A549 (cell line): ENCODE measurements at regions not wholly inside any gene's neighbourhood (a gene's known extent, or its start where the extent isn't known, plus 50 kb on each side); places are given as distances from the start of the nearest gene placed in this dataset.

Experiments
- ATAC-seq, 2 experiments: fragments of 200-7000 bp in 1 of 2; fragments of >200 bp in 1 of 2; cut with Nextera tagmentation in 1 of 2; cut with Tn5 transposase in 1 of 2; 3 replicates each; pipeline versions ENCODE4 v1.8.0 to v1.9.1; 2018 to 2020; ENCODE audit warnings: mild to moderate bottlenecking in 1 of 2, moderate library complexity in 1 of 2
- CTCF ChIA-PET: fragments of 300-600 bp; sonication (Branson Sonifier 250); formaldehyde crosslinking; extraction: SDS; loops from one replicate; lab custom pipeline; 2021; ENCODE audit warnings: antibody characterized with exemption, inconsistent platforms; lab: Yijun Ruan, JAX
- POLR2A ChIA-PET: fragments of 350-600 bp; formaldehyde crosslinking; extraction: SDS; loops from one replicate; lab custom pipeline; 2021; ENCODE audit warnings: antibody characterized with exemption, inconsistent platforms; lab: Yijun Ruan, JAX
- DNase-seq, 2 experiments: peaks; one replicate each; pipeline versions ENCODE4 v3.0.0 to v3.0.0-alpha.2; 2011 to 2016; ENCODE audit warnings: low read depth in 1 of 2, low spot score in 1 of 2
- FAIRE-seq: peaks from 2 replicates; lab custom pipeline; 2011; peaks lifted over from hg19 to GRCh38; lab: Jason Lieb, UNC
- H3K27ac ChIP-seq, 2 experiments: fragments of >200 bp; sonication (Bioruptor Twin); formaldehyde crosslinking; 3 replicates each; pipeline ENCODE4 v1.5.1; 2016 to 2017
- H3K4me1 ChIP-seq: fragments of >200 bp; sonication (Bioruptor Twin); formaldehyde crosslinking; 3 replicates; pipeline ENCODE4 v1.6.1; 2016
- H3K4me2 ChIP-seq: fragments of >200 bp; sonication (Bioruptor Twin); formaldehyde crosslinking; 3 replicates; pipeline ENCODE4 v1.6.1; 2016
- H3K4me3 ChIP-seq: fragments of >200 bp; sonication (Bioruptor Twin); formaldehyde crosslinking; 3 replicates; pipeline ENCODE4 v1.5.1; 2016
- H3K9me3 ChIP-seq: fragments of >200 bp; sonication (Bioruptor Twin); formaldehyde crosslinking; 3 replicates; pipeline ENCODE4 v1.6.1; 2016
- CBX2 ChIP-seq: fragments of 200-600 bp; sonication (generic); IDR thresholded peaks from 2 replicates; pipeline ENCODE4 v1.6.1; 2016; ENCODE audit warnings: low read depth, mild to moderate bottlenecking, borderline replicate concordance
- CBX8 ChIP-seq: fragments of 200-600 bp; sonication (generic); IDR thresholded peaks from 2 replicates; pipeline ENCODE4 v1.6.1; 2016
- FOSB ChIP-seq: fragments of 250-450 bp; sonication (Bioruptor Pico); IDR thresholded peaks from 2 replicates; pipeline ENCODE4 v1.5.0; 2020; ENCODE audit warnings: mild to moderate bottlenecking, moderate library complexity
- HDAC2 ChIP-seq: fragments of 200-600 bp; sonication (generic); IDR thresholded peaks from 2 replicates; pipeline ENCODE4 v1.6.1; 2016
- HEYL ChIP-seq: fragments of 250-450 bp; sonication (Bioruptor Pico); IDR thresholded peaks from 2 replicates; pipeline ENCODE4 v1.8.0; 2021; ENCODE audit warnings: mild to moderate bottlenecking, moderate library complexity
- JUNB ChIP-seq: fragments of >200 bp; sonication (Bioruptor Twin); formaldehyde crosslinking; IDR thresholded peaks from 2 replicates; pipeline ENCODE4 v1.6.1; 2016
- KDM5A ChIP-seq: fragments of 200-600 bp; sonication (generic); IDR thresholded peaks from 2 replicates; pipeline ENCODE4 v1.6.1; 2016; ENCODE audit warnings: antibody characterized with exemption, mild to moderate bottlenecking
- MAFK ChIP-seq: fragments of 450-650 bp; IDR thresholded peaks from 2 replicates; pipeline ENCODE4 v1.6.1; 2014; ENCODE audit not compliant: partially characterized antibody
- MAZ ChIP-seq: fragments of 150-350 bp; IDR thresholded peaks from 2 replicates; pipeline ENCODE4 v1.6.1; 2014; ENCODE audit warnings: antibody characterized with exemption, low read depth, low read length, borderline replicate concordance
- MYC ChIP-seq: IDR thresholded peaks from 2 replicates; pipeline ENCODE4 v1.6.1; 2012; ENCODE audit warnings: mild to moderate bottlenecking, inconsistent platforms, low read length, improper control_type of control experiment, borderline replicate concordance
- NFE2L2 ChIP-seq: fragments of 150-350 bp; conservative IDR thresholded peaks from 2 replicates; pipeline ENCODE4 v1.6.1; 2014; ENCODE audit warnings: low read length
- NPAS2 ChIP-seq: fragments of 250-450 bp; sonication (Bioruptor Pico); IDR thresholded peaks from 2 replicates; pipeline ENCODE4 v1.8.0; 2022; ENCODE audit warnings: mild to moderate bottlenecking, moderate library complexity, borderline replicate concordance
- NR3C1 ChIP-seq: fragments of >200 bp; sonication (Bioruptor Twin); formaldehyde crosslinking; IDR thresholded peaks from 3 replicates; pipeline ENCODE4 v1.6.1; 2017
- PHF8 ChIP-seq: fragments of 200-600 bp; sonication (generic); IDR thresholded peaks from 2 replicates; pipeline ENCODE4 v1.6.1; 2016; ENCODE audit warnings: low read depth, mild to moderate bottlenecking, antibody characterized with exemption, moderate library complexity, borderline replicate concordance
- POLR2AphosphoS2 ChIP-seq: conservative IDR thresholded peaks from 2 replicates; pipeline ENCODE4 v1.6.1; 2012; ENCODE audit warnings: low read length, improper control_type of control experiment, inconsistent platforms
- RARB ChIP-seq: fragments of 250-450 bp; sonication (Bioruptor Pico); IDR thresholded peaks from 2 replicates; pipeline ENCODE4 v1.8.0; 2021; ENCODE audit warnings: mild to moderate bottlenecking, moderate library complexity
- RFX5 ChIP-seq: fragments of 450-650 bp; IDR thresholded peaks from 2 replicates; pipeline ENCODE4 v1.7.1; 2014; ENCODE audit warnings: antibody characterized with exemption, mild to moderate bottlenecking, moderate library complexity
- SMC3 ChIP-seq: fragments of >200 bp; sonication (Bioruptor Twin); formaldehyde crosslinking; IDR thresholded peaks from 3 replicates; pipeline ENCODE4 v1.6.1; 2018; ENCODE audit warnings: inconsistent platforms
- TP53 ChIP-seq: fragments of 250-450 bp; sonication (Bioruptor Pico); IDR thresholded peaks from 2 replicates; pipeline ENCODE4 v1.5.0; 2021; ENCODE audit warnings: mild to moderate bottlenecking, moderate library complexity
- ZC3H11A ChIP-seq: fragments of 450-650 bp; IDR thresholded peaks from 2 replicates; pipeline ENCODE4 v1.6.1; 2014; ENCODE audit warnings: antibody characterized with exemption, mild to moderate bottlenecking
- ZNF302 ChIP-seq: fragments of 250-450 bp; sonication (Bioruptor Pico); IDR thresholded peaks from 2 replicates; pipeline ENCODE4 v1.9.0; 2021; ENCODE audit warnings: inconsistent platforms, mild to moderate bottlenecking, moderate library complexity
- ZSCAN20 ChIP-seq: fragments of 250-450 bp; sonication (Bioruptor Pico); IDR thresholded peaks from 2 replicates; pipeline ENCODE4 v1.8.0; 2022; ENCODE audit warnings: mild to moderate bottlenecking, moderate library complexity
- WGBS: methylation state at CpG from one replicate; pipeline ENCODE4 v1.1.6; 2017; ENCODE audit errors: missing lambda C conversion rate; 5-methylcytosine and 5-hydroxymethylcytosine counted together
- TF ChIP-seq, protein P1 (sequence below): fragments of 250-450 bp; sonication (Bioruptor Pico); IDR thresholded peaks from 2 replicates; pipeline ENCODE4 v1.5.0; 2021; ENCODE audit warnings: mild to moderate bottlenecking, moderate library complexity, borderline replicate concordance
- TF ChIP-seq, protein P2 (sequence below): IDR thresholded peaks from 2 replicates; pipeline ENCODE4 v1.6.1; 2012
- TF ChIP-seq, protein P3 (sequence below): fragments of >200 bp; sonication (Bioruptor Twin); formaldehyde crosslinking; IDR thresholded peaks from 3 replicates; pipeline ENCODE4 v1.5.1; 2016
- TF ChIP-seq, protein P4 (sequence below): IDR thresholded peaks from 2 replicates; pipeline ENCODE4 v1.6.1; 2012; ENCODE audit warnings: low read depth, borderline replicate concordance
- TF ChIP-seq, protein P5 (sequence below): fragments of >200 bp; sonication (Bioruptor Twin); formaldehyde crosslinking; IDR thresholded peaks from 3 replicates; pipeline ENCODE4 v1.6.1; 2016
- TF ChIP-seq, protein P6 (sequence below): fragments of >200 bp; sonication (Bioruptor Twin); formaldehyde crosslinking; IDR thresholded peaks from 2 replicates; pipeline ENCODE4 v1.6.1; 2016

DNA sequence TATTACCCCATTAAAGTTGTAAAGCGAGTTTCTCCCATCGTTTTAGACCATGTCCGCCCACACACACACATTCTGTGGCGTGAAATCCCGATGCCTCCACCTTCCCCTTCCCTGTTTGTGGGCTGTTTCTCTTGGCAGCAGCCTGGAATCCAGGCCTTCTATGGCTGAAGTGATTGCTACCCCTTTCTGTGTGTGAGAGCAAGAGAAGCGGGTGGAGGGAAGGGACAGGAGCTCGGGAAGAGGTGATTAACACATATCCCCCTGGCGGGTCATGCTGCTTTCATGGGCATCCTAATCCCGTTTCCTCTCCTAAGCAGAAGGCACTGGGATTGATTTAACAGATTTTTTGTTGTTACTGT lies 283.8 kb upstream of the RGMA start:
- Histone ChIP-seq H3K4me1 (no peaks in the 10 kb centered on the region), H3K4me2 (no peak overlapping the region), H3K4me3 (no peak overlapping the region), H3K9me3 (no peaks in the 10 kb centered on the region), H3K27ac (no peak overlapping the region)
- FAIRE-seq, result no peak
- no peak for ATAC-seq
- POLR2A ChIA-PET, result no interaction called here
- 18% methylated on average over 9 of the region's 9 CpGs for WGBS
- no peak for DNase-seq
- no peak for TF ChIP-seq TP53
- no peak for TF ChIP-seq POLR2AphosphoS2
- no peak for TF ChIP-seq NFE2L2
- TF ChIP-seq, protein P1, sequence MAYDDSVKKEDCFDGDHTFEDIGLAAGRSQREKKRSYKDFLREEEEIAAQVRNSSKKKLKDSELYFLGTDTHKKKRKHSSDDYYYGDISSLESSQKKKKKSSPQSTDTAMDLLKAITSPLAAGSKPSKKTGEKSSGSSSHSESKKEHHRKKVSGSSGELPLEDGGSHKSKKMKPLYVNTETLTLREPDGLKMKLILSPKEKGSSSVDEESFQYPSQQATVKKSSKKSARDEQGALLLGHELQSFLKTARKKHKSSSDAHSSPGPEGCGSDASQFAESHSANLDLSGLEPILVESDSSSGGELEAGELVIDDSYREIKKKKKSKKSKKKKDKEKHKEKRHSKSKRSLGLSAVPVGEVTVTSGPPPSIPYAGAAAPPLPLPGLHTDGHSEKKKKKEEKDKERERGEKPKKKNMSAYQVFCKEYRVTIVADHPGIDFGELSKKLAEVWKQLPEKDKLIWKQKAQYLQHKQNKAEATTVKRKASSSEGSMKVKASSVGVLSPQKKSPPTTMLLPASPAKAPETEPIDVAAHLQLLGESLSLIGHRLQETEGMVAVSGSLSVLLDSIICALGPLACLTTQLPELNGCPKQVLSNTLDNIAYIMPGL (CRISPR knock-in tag), result no peak
- CTCF ChIA-PET, result no interaction called here

DNA sequence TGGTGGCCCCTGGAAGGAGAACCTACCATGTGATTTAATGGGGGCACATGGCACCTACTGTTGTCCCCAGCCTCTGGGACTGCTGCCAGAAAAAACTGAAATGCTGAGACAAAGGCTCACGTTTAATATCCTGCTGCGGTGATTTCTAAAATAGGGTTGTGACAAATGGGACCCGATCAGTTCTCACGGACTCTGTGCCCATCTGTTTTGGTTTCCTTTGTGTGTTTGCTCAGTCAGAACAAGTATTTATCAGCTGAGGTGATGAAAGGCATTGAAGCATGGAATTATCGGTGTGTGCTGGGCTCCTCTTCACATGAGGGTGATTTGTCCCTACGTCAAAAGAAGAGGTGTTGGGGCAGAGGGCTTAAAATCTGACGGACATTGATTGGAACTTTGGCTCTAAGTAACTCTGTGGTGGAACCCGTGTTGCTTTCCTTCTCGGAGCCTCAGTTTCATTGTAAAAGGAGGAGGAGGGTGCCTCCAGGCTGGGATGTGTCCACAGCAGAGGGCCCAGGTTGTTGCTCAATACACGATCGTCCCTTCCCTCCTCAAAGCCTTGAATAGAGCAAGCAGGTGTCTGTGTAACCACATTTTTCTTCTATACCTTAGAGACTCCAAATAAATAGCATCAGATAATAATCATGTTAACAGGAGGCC lies 283.3 kb upstream of the RGMA start:
- no peak overlapping the region for H3K27ac ChIP-seq
- ChIA-PET CTCF (no interaction called here), POLR2A (no interaction called here)
- H3K4me3 ChIP-seq, result no peak overlapping the region
- FAIRE-seq (no peak), ATAC-seq (no peak; a peak in 1 of 6 replicates), DNase-seq (no peak)
- H3K4me2 ChIP-seq, result no peak overlapping the region
- no peaks in the 10 kb centered on the region for H3K4me1 ChIP-seq
- WGBS, result 23% methylated on average over 11 of the region's 11 CpGs
- no peaks in the 10 kb centered on the region for H3K9me3 ChIP-seq
- TF ChIP-seq JUNB, result no peak
- TF ChIP-seq PHF8, result no peak
- TF ChIP-seq NR3C1, result no peak
- no peak for TF ChIP-seq SMC3
- no peak for TF ChIP-seq ZNF302
- TF ChIP-seq HDAC2, result no peak
- TF ChIP-seq CBX8, result no peak
- no peak for TF ChIP-seq ZC3H11A
- no peak for TF ChIP-seq MYC
- TF ChIP-seq MAFK, result no peak
- TF ChIP-seq, protein P2, sequence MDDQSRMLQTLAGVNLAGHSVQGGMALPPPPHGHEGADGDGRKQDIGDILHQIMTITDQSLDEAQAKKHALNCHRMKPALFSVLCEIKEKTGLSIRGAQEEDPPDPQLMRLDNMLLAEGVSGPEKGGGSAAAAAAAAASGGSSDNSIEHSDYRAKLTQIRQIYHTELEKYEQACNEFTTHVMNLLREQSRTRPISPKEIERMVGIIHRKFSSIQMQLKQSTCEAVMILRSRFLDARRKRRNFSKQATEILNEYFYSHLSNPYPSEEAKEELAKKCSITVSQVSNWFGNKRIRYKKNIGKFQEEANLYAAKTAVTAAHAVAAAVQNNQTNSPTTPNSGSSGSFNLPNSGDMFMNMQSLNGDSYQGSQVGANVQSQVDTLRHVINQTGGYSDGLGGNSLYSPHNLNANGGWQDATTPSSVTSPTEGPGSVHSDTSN, result no peak
- no peak for TF ChIP-seq HEYL (CRISPR knock-in tag)
- TF ChIP-seq MAZ, result no peak
- no peak for TF ChIP-seq NPAS2 (CRISPR knock-in tag)

DNA sequence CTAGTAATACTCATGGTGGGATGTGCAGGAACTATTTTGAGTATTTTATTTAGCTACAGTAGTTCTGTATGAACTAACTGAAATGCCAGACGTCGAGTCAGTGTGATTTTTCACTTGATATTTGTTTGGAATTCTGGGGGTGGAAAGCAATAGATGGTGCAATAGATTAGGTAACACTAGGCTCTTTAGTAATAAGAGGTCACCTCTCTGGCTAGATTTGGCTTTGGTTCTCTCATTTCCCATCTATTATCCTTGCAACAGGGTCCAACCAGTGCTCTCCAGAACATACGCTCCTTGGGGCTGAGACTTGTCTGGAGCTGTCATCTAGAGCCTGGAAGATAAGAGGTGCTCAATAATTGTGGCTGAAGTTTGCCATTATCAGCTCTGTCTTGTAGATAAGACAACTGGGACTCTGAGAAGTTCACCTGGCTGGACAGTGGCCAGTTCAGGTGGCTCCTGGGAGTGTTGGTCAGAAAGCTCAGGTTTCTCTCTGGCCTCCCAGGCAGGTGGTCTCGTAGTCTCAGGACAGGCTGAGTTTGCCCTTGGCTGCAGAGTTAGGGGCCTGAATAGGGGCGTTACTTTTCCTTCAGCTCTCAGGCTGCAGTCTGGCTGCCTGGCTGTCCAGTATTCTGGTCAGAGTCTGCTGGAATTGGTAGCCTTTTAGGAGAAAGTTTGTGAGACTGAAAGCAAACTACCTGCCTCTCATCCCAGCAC lies 277.5 kb upstream of the RGMA start:
- DNase-seq, result no peak
- FAIRE-seq, result no peak
- no peaks in the 10 kb centered on the region for H3K9me3 ChIP-seq
- H3K4me3 ChIP-seq, result no peak overlapping the region
- no peak overlapping the region for H3K4me2 ChIP-seq
- CTCF ChIA-PET, result interaction anchor here (1.5 to 1.9 kb wide), 2 partner anchors 9 to 11 kb away, joined by 6 to 7 read pairs; no protein-coding TSS in a partner anchor
- POLR2A ChIA-PET, result no interaction called here
- no peak for ATAC-seq
- 4% methylated on average over 5 of the region's 5 CpGs for WGBS
- H3K27ac ChIP-seq, result no peak overlapping the region
- no peaks in the 10 kb centered on the region for H3K4me1 ChIP-seq
- TF ChIP-seq RARB (CRISPR knock-in tag) (no peak), HEYL (CRISPR knock-in tag) (no peak), FOSB (CRISPR knock-in tag) (no peak), ZC3H11A (no peak), ZNF302 (no peak), ZSCAN20 (no peak), KDM5A (no peak), PHF8 (no peak), CBX2 (no peak), RFX5 (no peak)
- TF ChIP-seq, protein P3, sequence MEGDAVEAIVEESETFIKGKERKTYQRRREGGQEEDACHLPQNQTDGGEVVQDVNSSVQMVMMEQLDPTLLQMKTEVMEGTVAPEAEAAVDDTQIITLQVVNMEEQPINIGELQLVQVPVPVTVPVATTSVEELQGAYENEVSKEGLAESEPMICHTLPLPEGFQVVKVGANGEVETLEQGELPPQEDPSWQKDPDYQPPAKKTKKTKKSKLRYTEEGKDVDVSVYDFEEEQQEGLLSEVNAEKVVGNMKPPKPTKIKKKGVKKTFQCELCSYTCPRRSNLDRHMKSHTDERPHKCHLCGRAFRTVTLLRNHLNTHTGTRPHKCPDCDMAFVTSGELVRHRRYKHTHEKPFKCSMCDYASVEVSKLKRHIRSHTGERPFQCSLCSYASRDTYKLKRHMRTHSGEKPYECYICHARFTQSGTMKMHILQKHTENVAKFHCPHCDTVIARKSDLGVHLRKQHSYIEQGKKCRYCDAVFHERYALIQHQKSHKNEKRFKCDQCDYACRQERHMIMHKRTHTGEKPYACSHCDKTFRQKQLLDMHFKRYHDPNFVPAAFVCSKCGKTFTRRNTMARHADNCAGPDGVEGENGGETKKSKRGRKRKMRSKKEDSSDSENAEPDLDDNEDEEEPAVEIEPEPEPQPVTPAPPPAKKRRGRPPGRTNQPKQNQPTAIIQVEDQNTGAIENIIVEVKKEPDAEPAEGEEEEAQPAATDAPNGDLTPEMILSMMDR, result no peak
- TF ChIP-seq, protein P4, sequence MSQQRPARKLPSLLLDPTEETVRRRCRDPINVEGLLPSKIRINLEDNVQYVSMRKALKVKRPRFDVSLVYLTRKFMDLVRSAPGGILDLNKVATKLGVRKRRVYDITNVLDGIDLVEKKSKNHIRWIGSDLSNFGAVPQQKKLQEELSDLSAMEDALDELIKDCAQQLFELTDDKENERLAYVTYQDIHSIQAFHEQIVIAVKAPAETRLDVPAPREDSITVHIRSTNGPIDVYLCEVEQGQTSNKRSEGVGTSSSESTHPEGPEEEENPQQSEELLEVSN, result no peak
- TF ChIP-seq, protein P5, sequence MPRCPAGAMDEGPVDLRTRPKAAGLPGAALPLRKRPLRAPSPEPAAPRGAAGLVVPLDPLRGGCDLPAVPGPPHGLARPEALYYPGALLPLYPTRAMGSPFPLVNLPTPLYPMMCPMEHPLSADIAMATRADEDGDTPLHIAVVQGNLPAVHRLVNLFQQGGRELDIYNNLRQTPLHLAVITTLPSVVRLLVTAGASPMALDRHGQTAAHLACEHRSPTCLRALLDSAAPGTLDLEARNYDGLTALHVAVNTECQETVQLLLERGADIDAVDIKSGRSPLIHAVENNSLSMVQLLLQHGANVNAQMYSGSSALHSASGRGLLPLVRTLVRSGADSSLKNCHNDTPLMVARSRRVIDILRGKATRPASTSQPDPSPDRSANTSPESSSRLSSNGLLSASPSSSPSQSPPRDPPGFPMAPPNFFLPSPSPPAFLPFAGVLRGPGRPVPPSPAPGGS, result no peak
- TF ChIP-seq, protein P6, sequence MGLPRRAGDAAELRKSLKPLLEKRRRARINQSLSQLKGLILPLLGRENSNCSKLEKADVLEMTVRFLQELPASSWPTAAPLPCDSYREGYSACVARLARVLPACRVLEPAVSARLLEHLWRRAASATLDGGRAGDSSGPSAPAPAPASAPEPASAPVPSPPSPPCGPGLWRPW, result no peak
